ENCODE measurements at regions not wholly inside any gene's neighbourhood (a gene's known extent, or its start where the extent isn't known, plus 50 kb on each side); places are given as distances from the start of the nearest gene placed in this dataset.

DNA sequence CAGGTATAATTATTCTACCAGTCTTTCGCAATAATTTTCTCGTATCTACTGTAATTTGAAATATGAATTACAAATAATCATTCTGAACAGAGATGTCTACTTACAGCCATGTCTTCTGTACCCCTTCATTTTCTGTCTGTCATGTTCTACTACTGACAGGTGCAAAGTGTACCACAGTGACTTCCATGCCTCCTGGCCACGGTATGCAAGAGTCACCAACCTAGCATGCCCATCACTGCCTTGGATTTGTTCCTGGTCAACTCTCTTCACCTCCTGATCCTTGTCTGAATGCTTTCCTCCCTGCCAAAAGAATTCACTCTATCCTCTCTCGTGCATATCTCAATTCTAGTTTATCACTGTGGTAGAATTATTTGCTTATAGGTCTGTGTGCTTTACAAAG is 755.4 kb downstream of the KCNJ2 start:
- no peak overlapping the region for H3K18ac ChIP-seq (ENCODE audit: extremely low read depth, low read length)
- H3K27me3 ChIP-seq (replicated peaks in 1 of 4; ENCODE audit: control insufficient read depth in 3 of 4, extremely low read depth in 1 of 4, insufficient read depth in 3 of 4, low read length in 3 of 4): no peaks in the 10 kb centered on the region
- no peak overlapping the region for H2BK20ac ChIP-seq (ENCODE audit: low read length)
- H3K9me3 ChIP-seq (ENCODE audit: insufficient read depth in 2 of 2, low read depth in 1 of 2, low read length in 1 of 2): peaks cover 0 to under 1% of the 10 kb centered on the region in 2 experiments; a peak in 1 of 4 replicates
- no peak overlapping the region for H4K8ac ChIP-seq (ENCODE audit: extremely low read depth, insufficient read depth, low read length)
- no peak overlapping the region for H2AFZ ChIP-seq (ENCODE audit: low read length)
- H3K4ac ChIP-seq (replicated peaks; ENCODE audit: insufficient read length, low read depth, low read length): no peak overlapping the region
- H4K5ac ChIP-seq (ENCODE audit: insufficient read length, low read depth, low read length): no peak overlapping the region
- H3K79me1 ChIP-seq (ENCODE audit: low read depth, low read length): no peaks in the 10 kb centered on the region
- no peaks in the 10 kb centered on the region for H3K79me2 ChIP-seq (ENCODE audit: control insufficient read depth in 1 of 2, insufficient read depth in 2 of 2, low read length in 2 of 2)
- no peak overlapping the region for H2BK12ac ChIP-seq (ENCODE audit: low read depth, low read length)
- H2BK15ac ChIP-seq (ENCODE audit: low read length): no peak overlapping the region
- no peak overlapping the region for H4K91ac ChIP-seq (replicated peaks; ENCODE audit: insufficient read length, low read length)
- no peak overlapping the region for H3K14ac ChIP-seq (ENCODE audit: insufficient read length)
- no peak overlapping the region for H3K27ac ChIP-seq (ENCODE audit: low read depth, low read length)
- H3K56ac ChIP-seq (replicated peaks; ENCODE audit: insufficient read length, low read depth, low read length): no peak overlapping the region
- H3K23me2 ChIP-seq (ENCODE audit: low read depth, low read length): no peaks in the 10 kb centered on the region
- DNase-seq (ENCODE audit: low read depth in 1 of 2, low spot score in 2 of 2) (no peak), FAIRE-seq (no peak)
- no peaks in the 10 kb centered on the region for H3K36me3 ChIP-seq (ENCODE audit: control insufficient read depth in 2 of 4, insufficient read depth in 4 of 4, low read length in 3 of 4)
- no peaks in the 10 kb centered on the region for H4K20me1 ChIP-seq (replicated peaks in 1 of 2; ENCODE audit: control insufficient read depth in 1 of 2, insufficient read depth in 2 of 2, low read length in 2 of 2)
- ChIA-PET CTCF (ENCODE audit: partially characterized antibody) (no interaction called here), POLR2A (ENCODE audit: partially characterized antibody) (no interaction called here)
- no peak overlapping the region for H2BK5ac ChIP-seq (ENCODE audit: low read depth, low read length)
- H2BK120ac ChIP-seq (replicated peaks; ENCODE audit: low read depth, low read length): no peak overlapping the region
- WGBS, 2 experiments (ENCODE audit: extremely low coverage in 1 of 2, insufficient coverage in 1 of 2, insufficient read length in 1 of 2, insufficient replicate concordance in 2 of 2, low coverage in 1 of 2, low lambda C conversion rate in 2 of 2, missing lambda C conversion rate in 1 of 2): 90% methylated on average over 4 of the region's 4 CpGs; no CpG with 5 or more reads in 1 of the 2 experiments
- H2AK5ac ChIP-seq (ENCODE audit: low read depth, low read length): no peak overlapping the region
- no peak overlapping the region for H3K4me3 ChIP-seq (ENCODE audit: extremely low read depth in 1 of 4, insufficient read depth in 2 of 4, low read depth in 3 of 4, low read length in 4 of 4)
- no peak overlapping the region for H3K23ac ChIP-seq (ENCODE audit: insufficient read length)
- H3K9ac ChIP-seq (replicated peaks in 1 of 4; ENCODE audit: extremely low read depth in 1 of 4, low read depth in 3 of 4, low read length in 3 of 4): no peak overlapping the region
- H3K4me1 ChIP-seq (replicated peaks in 1 of 4; ENCODE audit: control insufficient read depth in 3 of 4, insufficient read depth in 4 of 4, low read length in 3 of 4): no peaks in the 10 kb centered on the region; a peak in 1 of 7 replicates
- no peak overlapping the region for H3K4me2 ChIP-seq (ENCODE audit: insufficient read depth in 1 of 2, low read depth in 2 of 2, low read length in 2 of 2)
- TF ChIP-seq CHD1 (IDR thresholded peaks at IDR 0.05; ENCODE audit: low read depth, low read length) (no peak), ASH2L (IDR thresholded peaks at IDR 0.05; ENCODE audit: low read length) (no peak), TCF12 (IDR thresholded peaks at IDR 0.05; ENCODE audit: low read depth, low read length) (no peak), RFX5 (IDR thresholded peaks at IDR 0.05; ENCODE audit: borderline replicate concordance, low read depth, low read length) (no peak), NRF1 (IDR thresholded peaks at IDR 0.05; ENCODE audit: low read depth, low read length) (no peak), JUN (IDR thresholded peaks at IDR 0.05; ENCODE audit: low read depth, low read length) (no peak), GABPA (IDR thresholded peaks at IDR 0.05; ENCODE audit: borderline replicate concordance, insufficient read depth, low read length) (no peak), RXRA (IDR thresholded peaks at IDR 0.05; ENCODE audit: insufficient read depth, low read depth, low read length) (no peak), RBBP5 (IDR thresholded peaks at IDR 0.05; ENCODE audit: borderline replicate concordance, low read depth, low read length) (no peak), SUZ12 (IDR thresholded peaks at IDR 0.05; ENCODE audit: low read length) (no peak), E2F6 (IDR thresholded peaks at IDR 0.05) (no peak), TAF1 (IDR thresholded peaks at IDR 0.05; ENCODE audit: low read depth, low read length) (no peak), CHD2 (IDR thresholded peaks at IDR 0.05; ENCODE audit: low read length) (no peak)
